ENCODE measurements at regions not wholly inside any gene's neighbourhood (a gene's known extent, or its start where the extent isn't known, plus 50 kb on each side); places are given as distances from the start of the nearest gene placed in this dataset.

GRCh38 chr3:110767156-110767555 lies 304.5 kb upstream of the NECTIN3 start:
- TF ChIP-seq POLR2A (IDR thresholded peaks at IDR 0.05) (no peak), CTCF (IDR thresholded peaks at IDR 0.05) (no peak)

Measured in Peyer's patch (tissue), 4 donors.